ENCODE measurements at regions not wholly inside any gene's neighbourhood (a gene's known extent, or its start where the extent isn't known, plus 50 kb on each side); places are given as distances from the start of the nearest gene placed in this dataset.

GRCh38 chr14:58878439-58879139 is 240.8 kb downstream of the DACT1 start:
- Mint-ChIP-seq H3K27me3 (ENCODE audit: low read depth in 2 of 2) (no peaks in the 10 kb centered on the region), H3K4me3 (no peak overlapping the region), H3K27ac (no peak overlapping the region), H3K4me1 (no peaks in the 10 kb centered on the region), H3K9me3 (peaks cover 0 to 3% of the 10 kb centered on the region in 2 donors), H3K36me3 (no peaks in the 10 kb centered on the region)
- Histone ChIP-seq H3K27ac (ENCODE audit: low read length) (no peak overlapping the region), H3K27me3 (ENCODE audit: control insufficient read depth, insufficient read depth, low read length) (no peaks in the 10 kb centered on the region), H3K4me1 (ENCODE audit: control insufficient read depth, insufficient read depth, low read length) (no peaks in the 10 kb centered on the region), H3K9me3 (ENCODE audit: control insufficient read depth, insufficient read depth, low read length) (no peaks in the 10 kb centered on the region), H3K36me3 (ENCODE audit: control insufficient read depth, insufficient read depth, low read length) (no peaks in the 10 kb centered on the region), H3K4me3 (ENCODE audit: low read length) (no peak overlapping the region)
- no peak for TF ChIP-seq CTCF (IDR thresholded peaks at IDR 0.05)
- ATAC-seq (no peak), DNase-seq (no peak)
- intact Hi-C loops (cut with micrococcal nuclease) = no loop called here
- 67% methylated on average over 2 of the region's 2 CpGs for WGBS (ENCODE audit: insufficient coverage)

- no peak for TF ChIP-seq CTCF (IDR thresholded peaks at IDR 0.05)
- no peaks in the 10 kb centered on the region for H3K4me1 Mint-ChIP-seq
- H3K9me3 Mint-ChIP-seq = peaks cover 0 to 3% of the 10 kb centered on the region in 2 donors
- H3K27me3 ChIP-seq (ENCODE audit: control insufficient read depth, insufficient read depth, low read length) = no peaks in the 10 kb centered on the region
- no peak for ATAC-seq
- H3K4me1 ChIP-seq (ENCODE audit: control insufficient read depth, insufficient read depth, low read length) = no peaks in the 10 kb centered on the region
- H3K27ac Mint-ChIP-seq = no peak overlapping the region
- no peaks in the 10 kb centered on the region for H3K9me3 ChIP-seq (ENCODE audit: control insufficient read depth, insufficient read depth, low read length)
- intact Hi-C loops (cut with micrococcal nuclease) = no loop called here
- DNase-seq = no peak
- H3K36me3 ChIP-seq (ENCODE audit: control insufficient read depth, insufficient read depth, low read length) = no peaks in the 10 kb centered on the region
- no peak overlapping the region for H3K4me3 Mint-ChIP-seq
- 80% methylated on average over 1 of the region's 1 CpG for WGBS (ENCODE audit: insufficient coverage)
- H3K36me3 Mint-ChIP-seq = no peaks in the 10 kb centered on the region
- no peak overlapping the region for H3K27ac ChIP-seq (ENCODE audit: low read length)
- H3K4me3 ChIP-seq (ENCODE audit: low read length) = no peak overlapping the region
- no peaks in the 10 kb centered on the region for H3K27me3 Mint-ChIP-seq (ENCODE audit: low read depth in 2 of 2)
Observed at GRCh38 chr14:58881433-58881832, 243.7 kb downstream of the DACT1 start.

DNA sequence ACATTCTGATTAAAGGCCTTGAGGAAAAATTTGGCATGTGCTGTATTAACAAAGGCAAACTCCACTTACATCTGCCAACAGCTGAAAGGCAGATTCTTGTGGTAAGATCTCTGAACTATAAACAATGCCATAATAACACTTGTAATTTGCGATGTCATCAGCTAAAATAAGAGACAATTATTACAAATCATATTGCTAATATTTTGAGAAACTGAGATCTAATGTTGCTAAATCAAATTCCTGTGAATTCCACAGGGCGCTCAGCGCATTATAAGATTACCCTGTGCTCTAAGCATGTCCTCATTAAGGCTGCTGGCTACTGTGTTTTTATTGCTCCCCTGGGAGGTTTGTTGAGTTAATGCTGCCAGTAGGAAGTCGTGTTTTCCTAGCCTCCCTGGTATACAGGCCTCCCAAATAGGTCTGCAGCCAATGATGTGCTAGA is 244.8 kb downstream of the DACT1 start:
- Mint-ChIP-seq H3K9me3 (peaks cover 0 to 3% of the 10 kb centered on the region in 2 donors), H3K36me3 (no peaks in the 10 kb centered on the region), H3K27me3 (ENCODE audit: low read depth in 2 of 2) (no peaks in the 10 kb centered on the region), H3K27ac (no peak overlapping the region), H3K4me1 (no peaks in the 10 kb centered on the region), H3K4me3 (no peak overlapping the region)
- 71% methylated on average over 3 of the region's 4 CpGs for WGBS (ENCODE audit: insufficient coverage)
- DNase-seq (no peak), ATAC-seq (no peak)
- H3K4me3 ChIP-seq (ENCODE audit: low read length) = no peak overlapping the region
- intact Hi-C loops (cut with micrococcal nuclease) = no loop called here
- H3K36me3 ChIP-seq (ENCODE audit: control insufficient read depth, insufficient read depth, low read length) = no peaks in the 10 kb centered on the region
- TF ChIP-seq CTCF (IDR thresholded peaks at IDR 0.05) = no peak
- no peaks in the 10 kb centered on the region for H3K9me3 ChIP-seq (ENCODE audit: control insufficient read depth, insufficient read depth, low read length)
- H3K4me1 ChIP-seq (ENCODE audit: control insufficient read depth, insufficient read depth, low read length) = no peaks in the 10 kb centered on the region
- H3K27ac ChIP-seq (ENCODE audit: low read length) = no peak overlapping the region
- no peaks in the 10 kb centered on the region for H3K27me3 ChIP-seq (ENCODE audit: control insufficient read depth, insufficient read depth, low read length)

DNA sequence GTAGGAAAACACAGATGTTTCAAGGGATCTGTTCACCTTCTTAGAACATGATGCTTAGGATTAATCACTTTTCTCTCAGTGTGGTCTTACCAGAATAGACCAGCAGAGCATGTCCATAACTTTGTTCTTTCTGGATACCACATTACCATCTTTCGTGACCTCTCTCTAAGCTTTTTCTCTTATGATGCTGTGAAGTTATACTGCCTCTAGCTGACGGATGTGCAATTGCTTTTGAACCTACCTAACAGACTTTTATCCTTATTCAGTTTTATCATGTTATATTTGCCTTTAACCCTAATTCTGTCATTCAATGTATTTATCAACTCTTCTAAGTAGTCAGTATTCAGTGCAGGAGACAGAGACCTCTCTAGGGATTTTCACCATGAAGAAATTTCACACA is 246.7 kb downstream of the DACT1 start:
- 69% methylated on average over 2 of the region's 2 CpGs for WGBS (ENCODE audit: insufficient coverage)
- Histone ChIP-seq H3K9me3 (ENCODE audit: control insufficient read depth, insufficient read depth, low read length) (no peaks in the 10 kb centered on the region), H3K4me3 (ENCODE audit: low read length) (no peak overlapping the region), H3K27ac (ENCODE audit: low read length) (no peak overlapping the region), H3K36me3 (ENCODE audit: control insufficient read depth, insufficient read depth, low read length) (no peaks in the 10 kb centered on the region), H3K27me3 (ENCODE audit: control insufficient read depth, insufficient read depth, low read length) (no peaks in the 10 kb centered on the region), H3K4me1 (ENCODE audit: control insufficient read depth, insufficient read depth, low read length) (no peaks in the 10 kb centered on the region)
- no peak for TF ChIP-seq CTCF (IDR thresholded peaks at IDR 0.05)
- DNase-seq (no peak), ATAC-seq (no peak)
- no peak overlapping the region for H3K27ac Mint-ChIP-seq
- no peaks in the 10 kb centered on the region for H3K4me1 Mint-ChIP-seq
- no peaks in the 10 kb centered on the region for H3K27me3 Mint-ChIP-seq (ENCODE audit: low read depth in 2 of 2)
- H3K4me3 Mint-ChIP-seq = no peak overlapping the region
- no peaks in the 10 kb centered on the region for H3K9me3 Mint-ChIP-seq
- no peaks in the 10 kb centered on the region for H3K36me3 Mint-ChIP-seq
- intact Hi-C loops (cut with micrococcal nuclease) = no loop called here

All from natural killer cell (primary cell).